ENCODE measurements at regions not wholly inside any gene's neighbourhood (a gene's known extent, or its start where the extent isn't known, plus 50 kb on each side); places are given as distances from the start of the nearest gene placed in this dataset.

GRCh38 chr2:236685361-236685760 is 115.7 kb downstream of the ACKR3 start:
- no peak for TF ChIP-seq CTCF (IDR thresholded peaks at IDR 0.05; ENCODE audit: low read length)
- no peak for TF ChIP-seq EZH2 (optimal IDR thresholded peaks at IDR 0.05; ENCODE audit: low read depth, low read length)
- no peak for TF ChIP-seq EZH2phosphoT487 (IDR thresholded peaks at IDR 0.05; ENCODE audit: low read length)
